ENCODE measurements at regions not wholly inside any gene's neighbourhood (a gene's known extent, or its start where the extent isn't known, plus 50 kb on each side); places are given as distances from the start of the nearest gene placed in this dataset.

DNA sequence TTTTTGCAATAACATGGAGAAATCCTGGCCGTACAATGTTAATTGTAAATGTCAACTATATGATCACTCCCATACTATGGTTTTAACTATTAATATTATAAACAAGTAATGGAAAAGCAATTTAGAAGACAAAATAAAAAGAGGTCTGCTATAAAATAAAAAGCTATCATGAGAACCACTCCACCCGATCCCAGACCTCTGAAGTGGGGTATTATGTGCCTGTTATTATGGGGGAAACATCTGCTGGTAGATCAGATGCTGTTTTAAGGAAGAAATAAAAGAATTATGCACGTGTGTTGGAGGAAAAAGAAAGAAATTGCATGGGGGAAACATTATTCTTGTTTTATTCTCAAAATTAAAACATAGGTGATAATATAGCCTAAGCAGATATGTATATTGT is 615.7 kb upstream of the ARID1B start:
- no peak for TF ChIP-seq CTCF (IDR thresholded peaks at IDR 0.05)
- TF ChIP-seq, protein P1, sequence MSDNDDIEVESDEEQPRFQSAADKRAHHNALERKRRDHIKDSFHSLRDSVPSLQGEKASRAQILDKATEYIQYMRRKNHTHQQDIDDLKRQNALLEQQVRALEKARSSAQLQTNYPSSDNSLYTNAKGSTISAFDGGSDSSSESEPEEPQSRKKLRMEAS (IDR thresholded peaks at IDR 0.05): no peak
- TF ChIP-seq, protein P2, sequence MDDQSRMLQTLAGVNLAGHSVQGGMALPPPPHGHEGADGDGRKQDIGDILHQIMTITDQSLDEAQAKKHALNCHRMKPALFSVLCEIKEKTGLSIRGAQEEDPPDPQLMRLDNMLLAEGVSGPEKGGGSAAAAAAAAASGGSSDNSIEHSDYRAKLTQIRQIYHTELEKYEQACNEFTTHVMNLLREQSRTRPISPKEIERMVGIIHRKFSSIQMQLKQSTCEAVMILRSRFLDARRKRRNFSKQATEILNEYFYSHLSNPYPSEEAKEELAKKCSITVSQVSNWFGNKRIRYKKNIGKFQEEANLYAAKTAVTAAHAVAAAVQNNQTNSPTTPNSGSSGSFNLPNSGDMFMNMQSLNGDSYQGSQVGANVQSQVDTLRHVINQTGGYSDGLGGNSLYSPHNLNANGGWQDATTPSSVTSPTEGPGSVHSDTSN (IDR thresholded peaks at IDR 0.05): no peak
- TF ChIP-seq HDAC2 (IDR thresholded peaks at IDR 0.05): no peak

Measured in A549 (cell line).